GM18511 (cell line): ENCODE measurements at regions not wholly inside any gene's neighbourhood (a gene's known extent, or its start where the extent isn't known, plus 50 kb on each side); places are given as distances from the start of the nearest gene placed in this dataset.
A peak's percentile ranks its signal among the peaks of the same experiment; 100 is the strongest.

Source experiments
- ATAC-seq: cut with Tn5 transposase; IDR thresholded peaks from one replicate; pipeline ENCODE4 v1.9.1; 2021; ENCODE audit warnings: mild to moderate bottlenecking, moderate library complexity; ENCODE audit not compliant: unreplicated experiment

DNA sequence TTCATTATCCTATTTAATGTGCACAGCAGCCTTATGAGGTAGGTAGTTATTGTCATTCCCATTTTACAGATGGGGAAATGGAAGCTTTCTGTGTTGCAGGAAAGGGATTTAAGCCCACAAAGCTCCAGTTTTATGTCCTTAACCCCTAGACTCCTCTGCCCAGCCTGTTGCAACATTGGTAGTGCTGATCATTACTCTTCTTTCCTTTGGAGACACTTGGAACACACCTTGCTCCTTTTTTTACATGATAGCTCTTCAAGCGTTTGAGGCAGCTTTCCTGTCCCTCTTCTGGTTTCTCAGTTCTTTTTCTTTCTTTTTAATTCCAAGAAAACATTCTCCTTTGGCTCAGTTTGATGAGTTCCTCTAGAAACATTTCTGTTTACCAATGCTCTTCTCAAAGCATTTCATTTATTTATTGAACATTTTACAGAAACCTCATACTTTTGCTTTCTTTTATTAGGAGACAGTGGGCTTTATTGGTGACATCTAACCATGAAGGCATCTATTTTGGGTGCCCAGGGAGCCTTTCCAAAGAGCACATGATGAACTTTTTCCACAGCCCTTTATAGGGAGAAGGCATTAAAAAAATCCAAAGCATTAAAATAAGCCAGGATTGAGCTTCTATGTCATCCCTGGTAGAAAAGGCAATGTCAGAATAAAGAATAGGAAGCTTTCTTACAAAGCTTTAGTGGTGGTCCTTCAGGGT is 218.0 kb downstream of the TMEM38B start:
- no peak for ATAC-seq

- ATAC-seq, result no peak
Measured at GRCh38 chr9:105912863-105913516, 218.6 kb downstream of the TMEM38B start.

DNA sequence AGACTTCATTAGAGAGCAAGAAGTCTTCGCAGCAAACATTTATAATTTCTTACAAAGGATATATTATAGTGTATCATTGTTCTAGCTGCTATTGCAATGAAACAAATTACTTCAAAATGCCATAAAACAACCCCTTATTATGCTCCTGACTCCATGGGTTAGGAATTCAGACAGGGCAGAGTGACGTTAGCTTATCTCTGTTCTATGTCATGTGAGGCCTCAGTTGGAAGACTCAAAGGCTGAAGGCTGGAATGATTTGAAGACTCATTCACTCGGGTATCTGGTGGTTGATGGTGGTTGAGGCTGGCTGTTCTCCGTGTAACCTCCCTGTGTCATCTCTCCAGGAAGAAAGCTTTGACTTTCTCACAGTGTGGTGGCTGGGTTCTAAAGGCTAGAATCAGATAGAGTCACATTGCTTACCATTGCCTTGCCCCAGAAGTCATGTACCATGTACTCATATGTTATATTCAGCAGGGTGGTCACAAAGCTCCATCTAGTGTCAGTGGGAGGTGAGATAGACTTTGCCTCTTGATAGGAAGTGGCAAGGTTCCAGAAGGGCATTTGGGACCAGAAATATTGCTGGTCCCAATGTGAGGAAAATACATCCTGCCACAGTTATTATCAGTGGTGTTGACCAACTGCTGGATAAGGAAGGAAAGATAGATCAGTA is 226.9 kb downstream of the TMEM38B start:
- no peak for ATAC-seq

GRCh38 chr9:105928416-105928815 is 234.1 kb downstream of the TMEM38B start:
- ATAC-seq, result no peak

- no peak for ATAC-seq
Measured at GRCh38 chr9:105930011-105930627, 235.8 kb downstream of the TMEM38B start.

DNA sequence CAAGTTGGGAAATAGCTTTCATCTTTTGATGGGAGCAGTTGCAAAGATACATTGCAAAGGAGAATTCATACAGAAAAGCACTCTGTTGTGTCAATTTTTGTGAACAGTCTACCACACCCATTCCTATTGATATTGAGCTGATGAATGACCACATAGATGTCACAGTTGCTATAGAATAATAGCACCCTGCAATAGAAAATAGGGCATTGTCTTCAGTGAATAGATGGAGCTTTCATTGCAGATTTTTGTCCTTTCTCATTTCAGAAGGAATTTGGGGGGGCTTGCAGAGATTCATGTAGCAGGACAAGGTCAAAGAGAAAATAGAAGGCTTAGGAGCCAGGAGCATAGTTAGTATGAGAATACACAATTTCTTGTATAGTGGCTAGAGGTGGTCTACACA is 237.9 kb downstream of the TMEM38B start:
- ATAC-seq, result no peak

- ATAC-seq, result no peak
Measured at GRCh38 chr9:105950448-105950847, 256.1 kb downstream of the TMEM38B start.

- no peak for ATAC-seq
Measured at GRCh38 chr9:105950894-105951293, 256.6 kb downstream of the TMEM38B start.

DNA sequence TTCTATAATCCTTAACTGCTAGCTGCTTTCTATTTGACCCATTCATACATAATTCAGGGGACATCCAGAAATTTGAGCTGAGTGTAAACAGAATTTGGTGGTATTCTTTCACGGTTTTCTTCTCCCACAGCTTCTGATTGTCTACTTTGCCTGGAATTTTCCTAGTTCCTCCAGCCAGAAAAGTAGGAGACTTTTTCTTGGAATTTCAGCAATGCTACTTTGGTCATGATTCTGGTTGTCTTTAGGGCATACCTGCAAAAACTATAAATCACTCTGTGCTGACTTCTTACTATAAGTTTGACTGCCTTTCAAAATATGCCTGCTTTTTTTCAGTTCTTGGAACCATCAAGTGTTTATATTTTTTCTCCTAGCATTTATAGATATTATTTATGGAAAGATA is 260.2 kb downstream of the TMEM38B start:
- no peak for ATAC-seq

DNA sequence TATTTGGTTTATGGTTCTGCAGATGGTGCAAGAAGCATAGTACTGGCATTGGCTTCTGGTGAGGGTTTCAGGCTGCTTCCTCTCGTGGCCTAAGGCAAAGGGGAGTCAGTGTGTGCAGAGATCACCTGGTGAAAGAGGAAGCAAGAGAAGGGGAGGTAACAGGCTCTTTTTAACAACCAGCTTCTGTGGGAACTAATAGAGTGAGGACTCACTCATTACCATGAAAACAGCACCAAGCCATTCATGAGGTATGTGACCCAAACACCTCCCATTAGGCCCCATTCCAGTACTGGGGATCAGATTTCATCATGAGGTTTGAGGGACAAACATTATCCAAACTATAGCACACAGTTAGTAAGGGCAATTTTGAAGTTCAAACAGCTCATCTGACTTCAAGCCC is 263.5 kb downstream of the TMEM38B start:
- ATAC-seq, result peak; percentile 67

- no peak for ATAC-seq
Measured at GRCh38 chr9:105958587-105958986, 264.2 kb downstream of the TMEM38B start.

DNA sequence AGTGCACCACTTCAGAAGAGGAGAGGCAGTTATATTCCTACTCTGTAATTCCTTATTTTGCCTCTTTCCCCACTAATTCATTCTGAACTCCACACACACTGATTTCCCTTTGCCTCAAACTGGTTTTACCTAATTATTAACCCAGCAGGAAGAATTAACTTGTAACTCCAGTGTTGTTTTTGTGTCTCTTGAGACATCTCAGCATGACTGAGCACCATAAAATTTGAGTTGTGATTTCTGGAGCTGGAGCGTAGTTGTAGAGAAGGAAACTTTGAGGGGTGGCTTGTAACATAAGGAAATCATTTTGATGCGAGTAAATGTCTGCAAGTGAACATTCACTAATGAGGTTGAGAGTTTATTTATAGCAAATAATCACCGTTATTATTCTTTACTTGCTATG is 265.2 kb downstream of the TMEM38B start:
- ATAC-seq, result no peak

- peak; percentile 55 for ATAC-seq
Measured at GRCh38 chr9:105963343-105964099, 269.2 kb downstream of the TMEM38B start.

GRCh38 chr9:105964156-105964555 is 269.8 kb downstream of the TMEM38B start:
- no peak for ATAC-seq

DNA sequence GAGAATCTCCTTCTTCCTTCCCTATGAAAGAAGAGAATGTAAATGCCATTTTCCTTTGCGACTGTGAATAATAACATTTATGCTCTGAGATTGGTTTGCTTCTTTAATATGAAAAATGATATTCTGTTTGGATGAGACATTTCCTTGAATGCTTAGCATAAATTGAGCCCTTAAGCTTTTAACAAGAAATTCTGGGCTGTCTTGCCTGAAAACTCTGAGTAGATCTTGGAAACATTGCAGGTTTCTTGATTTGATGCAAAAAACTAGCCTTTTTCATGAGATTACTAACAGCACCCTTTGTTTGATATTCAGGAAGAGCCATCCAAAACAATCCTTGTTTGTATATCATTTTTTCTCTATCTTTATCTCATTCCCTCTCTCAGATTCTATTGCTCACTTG is 272.5 kb downstream of the TMEM38B start:
- ATAC-seq, result no peak

GRCh38 chr9:105967248-105967647 is 272.9 kb downstream of the TMEM38B start:
- ATAC-seq, result no peak

- ATAC-seq, result no peak
Measured at GRCh38 chr9:105967797-105968196, 273.5 kb downstream of the TMEM38B start.

GRCh38 chr9:105968811-105969466 is 274.6 kb downstream of the TMEM38B start:
- no peak for ATAC-seq

GRCh38 chr9:105969636-105970035 is 275.3 kb downstream of the TMEM38B start:
- no peak for ATAC-seq

GRCh38 chr9:105971986-105972385 is 277.6 kb downstream of the TMEM38B start:
- no peak for ATAC-seq
